ENCODE measurements at regions not wholly inside any gene's neighbourhood (a gene's known extent, or its start where the extent isn't known, plus 50 kb on each side); places are given as distances from the start of the nearest gene placed in this dataset.

- Histone ChIP-seq H2AK5ac (ENCODE audit: insufficient read length, low read length) (no peak overlapping the region), H3K4me1 (ENCODE audit: insufficient read depth, low read length) (no peaks in the 10 kb centered on the region), H2BK120ac (ENCODE audit: low read depth, low read length, poor library complexity, severe bottlenecking) (no peak overlapping the region), H4K91ac (ENCODE audit: insufficient read length, low read depth, low read length) (no peak overlapping the region), H3K23ac (ENCODE audit: insufficient read length, low read depth, low read length) (no peak overlapping the region), H3K56ac (ENCODE audit: insufficient read length, low read depth, low read length) (no peak overlapping the region), H3K79me2 (ENCODE audit: insufficient read depth, low read length) (no peaks in the 10 kb centered on the region), H3K18ac (ENCODE audit: insufficient read length, low read depth, low read length) (no peak overlapping the region), H3K79me1 (ENCODE audit: insufficient read depth, low read depth, low read length, poor library complexity, severe bottlenecking) (no peaks in the 10 kb centered on the region), H3K4me2 (ENCODE audit: insufficient read depth, insufficient read length, low read length) (no peak overlapping the region), H3K27ac (ENCODE audit: insufficient read length, low read depth, low read length) (no peak overlapping the region), H3K23me2 (ENCODE audit: insufficient read length, low read depth, low read length, poor library complexity, severe bottlenecking) (no peaks in the 10 kb centered on the region), H3K4ac (ENCODE audit: low read depth, low read length) (no peak overlapping the region), H2AFZ (ENCODE audit: low read length) (no peak overlapping the region), H3K9ac (ENCODE audit: extremely low read depth, insufficient read length, low read length) (no peak overlapping the region), H3T11ph (ENCODE audit: low read length) (no peak overlapping the region), H4K5ac (ENCODE audit: insufficient read length, low read depth, low read length) (no peak overlapping the region), H2BK12ac (ENCODE audit: insufficient read length, low read depth, low read length) (no peak overlapping the region), H4K8ac (replicated peaks; ENCODE audit: insufficient read length, low read depth, low read length) (no peak overlapping the region), H3K27me3 (ENCODE audit: insufficient read depth, low read length) (no peaks in the 10 kb centered on the region), H2BK15ac (ENCODE audit: low read depth, low read length) (no peak overlapping the region), H3K9me3 (ENCODE audit: control insufficient read depth, low read depth, low read length) (no peaks in the 10 kb centered on the region), H3K14ac (ENCODE audit: insufficient read depth, low read length) (no peak overlapping the region), H4K20me1 (ENCODE audit: control insufficient read depth, insufficient read depth, insufficient read length) (no peaks in the 10 kb centered on the region), H2BK5ac (ENCODE audit: insufficient read length, low read length) (no peak overlapping the region), H2BK20ac (ENCODE audit: low read depth, low read length, poor library complexity, severe bottlenecking) (no peak overlapping the region)
- no CpG with 5 or more reads among the region's 1 CpG for WGBS (ENCODE audit: extremely low coverage, insufficient read length, low lambda C conversion rate)
- no peak overlapping the region for H3K27ac Mint-ChIP-seq
- TF ChIP-seq CTCF (conservative IDR thresholded peaks at IDR 0.05) = no peak
- peaks cover 5 to 39% of the 10 kb centered on the region in 2 experiments; a peak in 4 of 5 replicates for H3K9me3 Mint-ChIP-seq
- H3K4me1 Mint-ChIP-seq = no peaks in the 10 kb centered on the region
- H3K27me3 Mint-ChIP-seq (ENCODE audit: low read depth) = no peaks in the 10 kb centered on the region; the same call in 1 of the 2 replicates
- H3K4me3 Mint-ChIP-seq = no peak overlapping the region
- no peak for DNase-seq
- H3K36me3 Mint-ChIP-seq (ENCODE audit: insufficient read depth in 1 of 3, low read depth in 3 of 3) = no peaks in the 10 kb centered on the region
Observed at GRCh38 chr5:75951158-75951557, 132.0 kb upstream of the SV2C start.

Data from H9 (cell line).